Inflammatory macrophage (primary cell): ENCODE measurements at regions not wholly inside any gene's neighbourhood (a gene's known extent, or its start where the extent isn't known, plus 50 kb on each side); places are given as distances from the start of the nearest gene placed in this dataset.

Experiments used
- DNase-seq, 2 donors: peaks; one replicate each; pipeline ENCODE4 v3.0.0-alpha.2; 2020 to 2022

GRCh38 chrX:110852180-110852579, 56.6 kb upstream of the CHRDL1 start:
- peak in 1 of 2 donors; percentile 2 for DNase-seq

- DNase-seq, result no peak
Observed at GRCh38 chrX:110851780-110852179, 56.2 kb upstream of the CHRDL1 start.

GRCh38 chrX:110847334-110847733, 51.7 kb upstream of the CHRDL1 start:
- DNase-seq, result peak; percentile 42 to 62

- DNase-seq, result no peak
Observed at GRCh38 chrX:110846071-110846470, 50.5 kb upstream of the CHRDL1 start.
